Testis (tissue), 2 donors: ENCODE measurements at regions not wholly inside any gene's neighbourhood (a gene's known extent, or its start where the extent isn't known, plus 50 kb on each side); places are given as distances from the start of the nearest gene placed in this dataset.

ENCODE experiments used
- DNase-seq: peaks from one replicate; pipeline ENCODE4 v3.0.0-alpha.2; 2019
- H3K27ac ChIP-seq, 2 donors: fragments of 200-600 bp; sonication (generic); one replicate each; pipeline ENCODE4 v1.5.1; 2019
- H3K27me3 ChIP-seq: fragments of 200-600 bp; sonication (generic); one replicate; pipeline ENCODE4 v1.5.1; 2019
- H3K36me3 ChIP-seq: fragments of 200-600 bp; sonication (generic); one replicate; pipeline ENCODE4 v1.5.1; 2017; ENCODE audit warnings: low read depth; ENCODE audit errors: missing control alignments
- H3K4me1 ChIP-seq: fragments of 200-600 bp; sonication (generic); one replicate; pipeline ENCODE4 v1.5.1; 2019
- H3K4me3 ChIP-seq, 2 donors: fragments of 200-600 bp; sonication (generic); one replicate each; pipeline ENCODE4 v1.5.1; 2017 to 2019
- H3K9me3 ChIP-seq: fragments of 200-600 bp; sonication (generic); one replicate; pipeline ENCODE4 v1.5.1; 2017
- POLR2A ChIP-seq: fragments of 450-650 bp; IDR thresholded peaks from one replicate; pipeline ENCODE4 v1.6.1; 2017; ENCODE audit warnings: antibody characterized with exemption, mild to moderate bottlenecking, moderate library complexity
- WGBS, 2 donors: methylation state at CpG; one replicate each; pipeline ENCODE4 v1.1.5; 2018; 5-methylcytosine and 5-hydroxymethylcytosine counted together
- intact Hi-C: fragments of 100-400 bp; cut with DNase I; formaldehyde crosslinking; loops from one replicate; pipeline ENCODE4 v1.15.1; 2023; ENCODE audit warnings: low total_unique reads
- TF ChIP-seq, protein P1 (sequence below), 3 experiments: fragments of 450-650 bp in 2 of 3; fragments of 200-600 bp in 1 of 3; sonication (generic) in 1 of 3; IDR thresholded peaks; one replicate each; pipeline ENCODE4 v1.5.1; 2016 to 2019; ENCODE audit warnings: antibody characterized with exemption in 3 of 3, mild to moderate bottlenecking in 2 of 3, moderate library complexity in 1 of 3

DNA sequence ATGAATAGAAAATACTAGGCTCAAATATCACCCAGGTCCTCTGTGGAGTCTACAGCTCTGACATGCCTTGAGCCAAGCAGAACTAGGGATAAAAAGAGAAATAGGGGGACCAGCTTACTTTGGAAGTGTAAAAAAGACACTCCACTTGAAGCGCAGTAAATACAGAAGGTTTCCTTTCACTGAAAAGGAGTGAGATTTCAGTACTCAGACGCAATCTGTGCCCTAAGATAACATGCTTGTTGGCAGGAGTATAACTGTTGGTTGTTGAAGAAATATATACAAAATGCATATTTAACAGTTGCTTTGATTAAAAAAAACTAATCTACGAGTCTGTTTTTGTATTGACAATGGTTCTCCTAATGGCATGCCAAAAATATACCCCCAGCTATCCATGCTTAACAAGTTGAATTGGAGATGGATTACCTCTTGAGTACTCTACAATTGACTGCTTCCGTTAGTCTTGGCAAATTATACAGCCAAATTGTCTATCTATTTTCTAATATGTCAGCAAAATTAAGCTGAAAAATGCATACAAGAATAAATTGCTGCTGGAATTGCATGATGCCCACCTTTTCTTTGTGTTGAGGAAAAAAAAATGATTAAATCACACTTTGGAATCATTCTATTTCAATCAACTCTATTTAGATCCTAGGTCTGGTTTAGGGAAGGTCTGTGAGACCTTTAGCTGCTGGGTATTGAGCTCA is 91.6 kb downstream of the FAT3 start:
- no peaks in the 10 kb centered on the region for H3K27me3 ChIP-seq
- intact Hi-C loops = no loop called here
- no peak overlapping the region for H3K4me3 ChIP-seq
- H3K36me3 ChIP-seq = no peaks in the 10 kb centered on the region
- H3K4me1 ChIP-seq = peaks cover 7% of the 10 kb centered on the region
- TF ChIP-seq, protein P1, sequence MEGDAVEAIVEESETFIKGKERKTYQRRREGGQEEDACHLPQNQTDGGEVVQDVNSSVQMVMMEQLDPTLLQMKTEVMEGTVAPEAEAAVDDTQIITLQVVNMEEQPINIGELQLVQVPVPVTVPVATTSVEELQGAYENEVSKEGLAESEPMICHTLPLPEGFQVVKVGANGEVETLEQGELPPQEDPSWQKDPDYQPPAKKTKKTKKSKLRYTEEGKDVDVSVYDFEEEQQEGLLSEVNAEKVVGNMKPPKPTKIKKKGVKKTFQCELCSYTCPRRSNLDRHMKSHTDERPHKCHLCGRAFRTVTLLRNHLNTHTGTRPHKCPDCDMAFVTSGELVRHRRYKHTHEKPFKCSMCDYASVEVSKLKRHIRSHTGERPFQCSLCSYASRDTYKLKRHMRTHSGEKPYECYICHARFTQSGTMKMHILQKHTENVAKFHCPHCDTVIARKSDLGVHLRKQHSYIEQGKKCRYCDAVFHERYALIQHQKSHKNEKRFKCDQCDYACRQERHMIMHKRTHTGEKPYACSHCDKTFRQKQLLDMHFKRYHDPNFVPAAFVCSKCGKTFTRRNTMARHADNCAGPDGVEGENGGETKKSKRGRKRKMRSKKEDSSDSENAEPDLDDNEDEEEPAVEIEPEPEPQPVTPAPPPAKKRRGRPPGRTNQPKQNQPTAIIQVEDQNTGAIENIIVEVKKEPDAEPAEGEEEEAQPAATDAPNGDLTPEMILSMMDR (IDR thresholded peaks at IDR 0.05) = no peak
- no peak for TF ChIP-seq POLR2A
- H3K27ac ChIP-seq = no peak overlapping the region
- WGBS, 2 donors = 71 to 75% methylated on average over 4 of the region's 4 CpGs
- DNase-seq = no peak
- no peaks in the 10 kb centered on the region for H3K9me3 ChIP-seq

DNA sequence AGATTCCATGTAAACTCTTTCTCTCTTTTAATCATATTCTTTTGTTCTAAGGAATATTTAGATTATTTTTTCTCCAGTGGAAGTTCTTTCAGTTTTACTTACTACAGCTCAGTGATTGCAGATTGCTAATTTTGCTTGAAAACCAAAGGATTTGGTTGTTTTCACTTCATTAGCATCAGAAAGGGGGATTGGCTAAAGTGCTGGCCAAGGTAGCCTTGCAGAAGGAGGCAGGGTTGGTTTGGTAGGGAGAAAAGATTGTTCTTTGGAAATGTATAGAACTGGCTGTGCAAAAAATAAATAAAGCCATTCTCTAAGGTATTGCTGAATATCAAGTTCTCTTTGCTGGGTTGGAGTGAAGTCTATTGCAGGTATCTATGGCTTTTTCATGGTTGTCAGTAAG is 92.6 kb downstream of the FAT3 start:
- no peaks in the 10 kb centered on the region for H3K36me3 ChIP-seq
- no peaks in the 10 kb centered on the region for H3K27me3 ChIP-seq
- peaks cover 7% of the 10 kb centered on the region for H3K4me1 ChIP-seq
- intact Hi-C loops = no loop called here
- no peak for TF ChIP-seq POLR2A
- TF ChIP-seq, protein P1 (IDR thresholded peaks at IDR 0.05) = no peak
- H3K9me3 ChIP-seq = no peaks in the 10 kb centered on the region
- no peak for DNase-seq
- H3K27ac ChIP-seq = no peak overlapping the region
- no peak overlapping the region for H3K4me3 ChIP-seq

DNA sequence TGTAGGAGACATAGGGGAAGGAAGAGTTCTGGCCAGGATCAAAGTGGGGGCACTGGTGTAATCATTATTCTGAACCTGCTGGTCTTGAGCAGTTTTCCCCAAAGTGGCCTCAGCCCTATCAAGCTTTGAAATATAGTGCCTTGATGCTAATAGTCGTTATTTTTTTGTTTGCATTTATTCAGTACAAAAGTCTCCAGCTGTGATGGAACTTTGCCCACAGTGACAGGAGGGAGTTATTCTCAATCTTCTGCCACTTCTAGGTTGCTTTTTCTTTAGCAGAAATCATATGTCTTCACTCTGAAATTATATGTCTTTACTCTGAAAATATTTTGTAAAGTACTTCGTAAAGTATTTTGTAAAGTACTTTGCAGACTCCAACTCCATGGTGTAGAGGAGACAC is 93.1 kb downstream of the FAT3 start:
- intact Hi-C loops = no loop called here

DNA sequence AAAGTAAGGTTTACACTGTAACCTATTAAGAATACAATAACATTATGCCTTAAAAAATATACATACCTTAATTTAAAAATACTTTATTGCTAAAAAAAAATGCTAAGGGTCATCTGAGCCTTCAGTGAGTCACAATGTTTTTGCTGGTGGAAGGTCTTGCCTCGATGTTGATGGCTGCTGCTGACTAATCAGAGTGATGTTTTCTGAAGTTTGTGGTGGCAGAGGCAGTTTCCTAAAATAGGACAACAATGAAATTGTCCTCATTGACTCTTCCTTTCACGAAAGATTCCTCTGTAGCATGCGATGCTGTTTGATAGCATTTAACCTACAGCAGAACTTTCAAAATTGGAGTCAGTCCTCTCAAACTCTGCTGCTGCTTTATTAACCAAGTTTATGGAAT is 97.6 kb downstream of the FAT3 start:
- no peak for DNase-seq
- Histone ChIP-seq H3K9me3 (no peaks in the 10 kb centered on the region), H3K27me3 (no peaks in the 10 kb centered on the region), H3K27ac (no peak overlapping the region), H3K4me1 (no peaks in the 10 kb centered on the region), H3K4me3 (no peak overlapping the region), H3K36me3 (no peaks in the 10 kb centered on the region)
- intact Hi-C loops = no loop called here
- 82 to 92% methylated on average over 3 of the region's 3 CpGs for WGBS, 2 donors
- TF ChIP-seq, protein P1 (IDR thresholded peaks at IDR 0.05) = no peak
- no peak for TF ChIP-seq POLR2A

More for the DNA sequence above, 93.1 kb downstream of the FAT3 start:
- DNase-seq = no peak
- 50 to 64% methylated on average over 2 of the region's 2 CpGs for WGBS, 2 donors
- Histone ChIP-seq H3K4me3 (no peak overlapping the region), H3K36me3 (no peaks in the 10 kb centered on the region), H3K9me3 (no peaks in the 10 kb centered on the region), H3K4me1 (peaks cover 7% of the 10 kb centered on the region), H3K27me3 (no peaks in the 10 kb centered on the region), H3K27ac (no peak overlapping the region)
- TF ChIP-seq, protein P1 (IDR thresholded peaks at IDR 0.05) = no peak
- no peak for TF ChIP-seq POLR2A

DNA sequence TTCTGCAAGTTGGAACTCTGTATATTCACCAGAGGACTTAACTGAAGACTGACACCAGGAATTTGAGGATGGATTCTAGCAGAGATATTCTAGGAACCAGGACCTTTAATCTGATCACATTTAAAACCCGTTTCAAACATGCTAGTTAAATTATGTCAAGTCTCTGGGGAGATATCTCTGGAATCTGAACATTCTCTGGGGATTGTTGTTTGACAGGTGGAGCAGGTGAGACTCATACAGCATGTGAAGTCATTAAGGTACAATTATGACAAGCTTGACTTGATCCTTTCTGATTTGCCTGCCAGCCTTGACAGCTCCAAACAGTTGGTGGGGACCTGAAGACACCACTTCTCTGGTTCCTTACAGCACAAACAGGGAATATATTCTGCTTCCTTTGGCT is 100.3 kb downstream of the FAT3 start:
- Histone ChIP-seq H3K4me1 (no peaks in the 10 kb centered on the region), H3K27ac (no peak overlapping the region), H3K36me3 (no peaks in the 10 kb centered on the region), H3K27me3 (no peaks in the 10 kb centered on the region), H3K9me3 (no peaks in the 10 kb centered on the region), H3K4me3 (no peak overlapping the region)
- intact Hi-C loops = no loop called here
- no peak for DNase-seq
- WGBS, 2 donors = 93 to 97% methylated on average over 1 of the region's 1 CpG
- TF ChIP-seq POLR2A = no peak
- TF ChIP-seq, protein P1 (IDR thresholded peaks at IDR 0.05) = no peak
